Effector CD4-positive, alpha-beta T cell (primary cell): ENCODE measurements at regions not wholly inside any gene's neighbourhood (a gene's known extent, or its start where the extent isn't known, plus 50 kb on each side); places are given as distances from the start of the nearest gene placed in this dataset.

ENCODE experiments used
- DNase-seq: peaks from one replicate; pipeline ENCODE4 v3.0.0-alpha.2; 2020

DNA sequence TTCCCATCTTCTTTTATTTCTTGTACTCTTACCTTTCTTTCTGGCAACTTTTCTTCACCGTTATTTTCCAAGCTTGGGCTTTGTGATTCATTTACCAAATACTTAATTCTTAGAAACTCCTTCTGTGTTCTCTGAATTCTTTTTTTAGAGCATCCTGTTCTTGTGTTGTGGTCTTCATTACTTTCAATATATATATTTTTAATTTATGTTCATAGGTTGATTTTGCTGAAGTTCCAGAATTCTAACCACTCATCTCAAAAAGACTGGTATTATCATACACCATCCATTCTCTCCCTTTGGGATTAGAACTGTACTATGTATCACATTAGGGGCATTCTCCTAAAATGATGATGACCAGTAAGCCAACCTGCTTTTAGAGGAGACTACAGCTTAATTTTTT lies 362.3 kb upstream of the CBLB start:
- DNase-seq = no peak

- DNase-seq = no peak
Observed at GRCh38 chr3:106232956-106233355, 364.1 kb upstream of the CBLB start.

GRCh38 chr3:106239195-106239697 lies 370.4 kb upstream of the CBLB start:
- no peak for DNase-seq

DNA sequence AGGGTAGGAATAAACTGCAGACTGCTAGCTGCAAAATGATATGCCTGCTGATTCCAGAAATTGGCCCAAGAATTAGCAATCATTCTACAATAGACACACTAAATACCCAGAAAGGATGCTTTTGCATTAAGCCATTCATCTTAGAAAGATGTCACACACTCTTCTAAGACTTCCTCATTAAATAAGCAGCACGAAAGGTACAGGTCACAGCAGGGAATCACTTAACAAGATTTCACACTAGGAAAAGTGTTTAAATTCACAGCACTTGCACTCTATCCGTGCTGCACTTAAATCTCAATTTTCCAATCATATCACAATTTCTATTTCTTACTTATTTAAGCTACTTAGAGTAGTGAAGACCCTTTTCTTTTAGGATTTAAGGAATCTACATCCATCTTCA lies 372.8 kb upstream of the CBLB start:
- DNase-seq = no peak

- DNase-seq = no peak
Observed at GRCh38 chr3:106242781-106243180, 374.0 kb upstream of the CBLB start.

GRCh38 chr3:106245400-106245799 lies 376.6 kb upstream of the CBLB start:
- DNase-seq = no peak

GRCh38 chr3:106247902-106248684 lies 379.3 kb upstream of the CBLB start:
- no peak for DNase-seq

GRCh38 chr3:106249159-106249558 lies 380.3 kb upstream of the CBLB start:
- DNase-seq = no peak

DNA sequence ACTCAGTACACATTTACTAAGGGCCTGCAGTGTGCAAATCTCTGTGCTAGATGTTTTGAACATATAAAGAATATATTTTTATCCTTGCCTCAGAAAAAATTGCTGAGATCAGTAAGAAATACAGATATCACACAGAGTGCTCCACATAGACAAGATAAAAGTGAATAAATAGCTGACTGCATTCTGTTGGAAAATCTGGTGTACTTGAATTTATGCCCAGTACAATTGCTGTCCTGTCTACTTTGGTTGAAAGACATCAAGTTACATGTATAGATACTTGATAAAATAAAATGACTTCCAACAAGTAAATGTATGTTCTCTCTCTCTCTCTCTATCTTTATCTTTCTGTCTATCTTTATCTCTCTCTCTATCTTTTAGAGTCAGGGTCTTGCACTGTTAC lies 381.2 kb upstream of the CBLB start:
- DNase-seq = no peak

DNA sequence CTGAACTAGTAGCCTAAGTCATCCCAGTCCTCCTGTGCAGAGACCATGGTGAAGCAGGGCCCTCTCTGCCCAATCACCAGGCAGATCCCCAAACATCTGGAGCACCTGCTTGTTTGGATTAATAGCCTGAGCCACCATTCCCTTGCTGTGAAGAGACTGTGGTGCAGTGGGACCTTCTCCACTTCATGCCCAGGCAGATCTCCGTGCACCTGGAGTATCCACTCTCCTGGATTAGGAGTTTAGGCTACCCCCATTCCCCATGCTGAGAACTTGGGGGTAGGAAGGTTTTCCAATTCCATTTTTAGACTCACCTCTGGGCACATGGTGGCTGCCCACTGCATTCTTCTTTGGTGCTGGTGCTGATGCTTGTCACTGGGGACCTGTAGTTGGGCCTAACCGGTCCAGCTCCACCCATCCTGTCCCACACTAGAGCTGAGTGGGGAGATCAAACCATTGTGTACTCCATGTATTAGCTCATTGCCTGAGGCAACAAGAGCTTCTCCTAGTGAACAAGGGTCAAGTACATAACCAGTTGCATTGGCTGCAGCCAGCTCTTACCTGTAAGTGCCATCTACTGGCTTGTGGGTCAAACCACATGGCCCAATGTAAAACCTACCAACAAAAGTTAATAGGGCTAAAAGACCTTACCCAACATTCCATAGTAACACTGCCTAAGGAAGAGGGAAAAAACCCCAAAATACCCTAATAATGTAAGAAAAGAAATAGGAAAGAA lies 382.5 kb upstream of the CBLB start:
- no peak for DNase-seq

DNA sequence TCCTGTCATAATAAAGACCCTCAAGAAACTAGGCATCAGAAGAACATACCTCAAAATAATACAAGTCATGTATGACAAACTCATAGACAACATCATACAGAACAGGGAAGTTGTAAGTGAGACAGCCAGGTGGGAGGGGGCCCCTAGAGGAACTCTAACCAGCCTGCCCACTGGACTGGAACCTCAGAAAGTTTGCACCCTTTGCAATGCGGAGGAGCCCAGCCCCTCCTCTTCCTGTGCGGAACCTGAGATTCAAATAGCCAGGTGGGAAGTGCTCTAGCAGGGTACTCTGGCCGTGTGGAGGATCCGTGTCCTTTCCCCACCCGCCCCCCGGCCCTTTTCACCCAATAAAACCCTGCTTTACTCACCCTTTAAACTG lies 387.0 kb upstream of the CBLB start:
- no peak for DNase-seq

DNA sequence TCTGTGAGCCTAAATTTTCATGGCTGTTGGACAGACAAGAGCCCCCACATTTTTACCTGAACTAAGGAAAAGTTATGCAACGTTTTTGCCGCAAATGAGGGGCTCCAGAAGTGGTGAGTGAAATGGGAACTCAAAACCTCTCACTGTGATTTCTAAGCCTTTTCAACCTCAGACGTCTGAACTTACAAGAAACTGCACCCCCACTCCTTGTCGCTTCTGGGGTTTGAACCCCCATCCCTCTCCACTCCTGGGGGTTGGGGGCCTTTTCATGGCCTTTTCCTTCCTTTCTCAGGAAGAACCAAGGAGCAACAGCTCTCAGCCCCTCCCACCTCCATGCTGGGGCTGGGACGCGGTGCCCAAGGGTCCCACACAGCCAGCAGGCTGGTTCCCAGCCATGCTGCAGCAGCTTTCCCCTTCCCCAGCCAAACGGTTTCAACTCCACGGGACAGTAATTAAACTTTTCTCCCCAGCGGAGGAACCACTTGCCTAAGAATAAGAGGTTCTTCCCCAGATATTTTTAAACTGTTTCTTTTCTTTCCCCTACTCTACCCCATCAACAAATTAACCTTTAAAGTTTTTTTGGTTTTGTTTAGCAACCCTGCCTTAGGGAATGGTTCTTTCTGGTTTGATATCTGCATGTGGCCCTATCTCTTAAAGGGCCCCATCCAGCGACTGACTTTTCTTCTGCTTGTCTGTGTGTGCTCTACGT lies 387.6 kb upstream of the CBLB start:
- no peak for DNase-seq

GRCh38 chr3:106257172-106257571 lies 388.4 kb upstream of the CBLB start:
- DNase-seq = no peak

- DNase-seq = no peak
Observed at GRCh38 chr3:106261396-106261795, 392.6 kb upstream of the CBLB start.

DNA sequence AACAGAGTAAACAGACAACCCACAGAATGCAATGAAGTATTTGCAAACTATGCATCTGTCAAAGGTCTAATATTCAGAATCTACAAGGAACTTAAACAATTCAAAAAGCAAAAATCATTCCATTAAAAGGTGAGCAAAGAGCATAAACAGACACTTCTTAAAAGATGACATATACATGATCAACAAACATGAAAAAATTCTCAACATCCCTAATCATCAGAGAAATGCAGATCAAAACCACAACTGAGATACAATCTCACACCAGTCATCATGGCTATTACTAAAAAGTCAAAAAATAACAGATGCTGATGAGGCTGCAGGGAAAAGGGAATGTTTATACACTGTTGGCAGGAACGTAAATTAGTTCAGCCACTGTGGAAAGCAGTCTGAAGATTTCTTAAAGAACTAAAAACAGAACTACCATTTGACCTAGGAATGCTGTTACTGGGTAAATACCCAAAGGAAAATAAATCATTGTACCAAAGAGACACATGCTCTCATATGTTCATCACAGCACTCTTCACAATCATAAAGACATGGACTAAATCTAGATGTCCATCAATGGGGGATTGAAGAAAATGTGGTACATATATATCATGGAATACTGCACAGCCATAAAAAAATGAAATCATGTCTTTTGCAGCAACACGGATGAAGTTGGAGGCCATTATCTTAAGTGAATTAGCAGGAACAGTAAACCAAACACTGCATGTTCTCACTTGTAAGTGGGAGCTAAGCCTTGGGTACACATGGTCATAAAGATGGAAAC lies 393.3 kb upstream of the CBLB start:
- DNase-seq = no peak

GRCh38 chr3:106263011-106263410 lies 394.2 kb upstream of the CBLB start:
- DNase-seq = no peak

DNA sequence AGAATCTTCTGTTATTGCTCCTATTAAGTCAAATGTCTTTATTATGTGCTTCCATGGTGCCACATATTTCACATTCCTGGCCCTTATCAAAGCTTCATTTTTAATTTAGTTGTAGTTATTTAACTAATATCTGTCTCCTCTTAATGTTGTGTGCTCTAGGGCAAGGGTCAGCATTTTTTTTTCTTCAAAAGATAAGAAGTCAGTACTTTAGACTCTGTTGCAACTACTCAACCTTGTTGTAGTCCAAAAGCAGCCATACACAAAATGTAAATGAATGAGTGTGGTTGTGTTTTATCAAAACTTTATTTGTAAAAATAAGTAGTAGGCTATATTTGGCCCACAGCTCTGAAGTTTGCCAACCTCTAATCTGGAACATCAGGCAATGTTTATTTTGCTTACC lies 394.7 kb upstream of the CBLB start:
- no peak for DNase-seq

GRCh38 chr3:106265704-106266103 lies 396.9 kb upstream of the CBLB start:
- no peak for DNase-seq

DNA sequence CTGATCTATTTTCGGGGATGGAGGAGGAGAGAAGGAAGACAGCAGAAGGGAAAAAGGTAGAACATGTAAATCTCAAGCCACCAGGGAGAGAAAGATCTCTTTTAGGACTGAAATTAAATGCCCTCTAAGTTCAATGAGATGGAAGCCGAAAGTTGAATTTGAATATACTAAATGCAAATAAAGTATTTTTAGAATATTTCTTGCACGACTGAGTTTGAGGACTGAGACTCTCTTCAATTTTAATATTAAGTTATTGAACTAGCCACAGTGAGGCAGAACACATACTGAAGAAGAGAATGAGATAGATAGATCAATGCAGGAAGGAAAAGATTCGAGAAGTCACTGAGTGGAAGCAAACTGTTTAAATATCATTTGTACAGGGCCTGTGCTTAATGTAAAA lies 399.9 kb upstream of the CBLB start:
- DNase-seq = no peak

DNA sequence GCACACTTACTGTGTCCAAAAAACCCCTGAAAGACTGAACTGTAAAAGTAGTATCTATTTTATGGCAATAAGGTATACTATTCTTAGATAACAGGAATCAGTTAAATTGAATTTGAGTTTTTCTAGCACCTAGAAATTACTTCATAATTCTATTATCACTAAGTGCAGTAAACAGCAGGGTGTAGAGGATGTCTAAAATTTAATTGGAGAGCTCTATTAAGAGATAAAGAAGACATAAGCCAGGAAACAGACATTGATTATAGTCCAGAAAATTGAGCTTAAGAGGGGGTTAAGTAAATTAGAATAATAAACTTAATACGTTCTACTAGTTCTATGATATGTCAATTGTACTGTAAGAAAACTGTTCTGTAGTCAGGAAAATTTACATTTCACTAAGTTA lies 403.5 kb upstream of the CBLB start:
- no peak for DNase-seq

DNA sequence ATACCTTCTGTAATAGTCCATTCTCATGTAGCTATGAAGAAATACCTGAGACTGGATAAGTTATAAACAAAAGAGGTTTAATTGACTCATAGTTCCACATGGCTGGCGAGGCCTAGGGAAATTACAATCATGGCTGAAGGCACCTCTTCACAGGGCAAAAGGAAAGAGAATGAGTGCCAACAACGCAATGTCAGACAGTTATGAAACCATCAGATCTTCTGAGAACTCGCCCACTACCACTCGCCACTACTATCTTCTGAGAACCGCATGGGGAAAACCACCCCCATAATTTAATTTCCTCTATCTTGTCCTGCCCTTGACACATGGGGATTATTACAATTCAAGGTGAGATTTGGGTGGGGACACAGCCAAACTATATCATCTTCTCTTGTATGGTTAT lies 406.8 kb upstream of the CBLB start:
- DNase-seq = no peak

DNA sequence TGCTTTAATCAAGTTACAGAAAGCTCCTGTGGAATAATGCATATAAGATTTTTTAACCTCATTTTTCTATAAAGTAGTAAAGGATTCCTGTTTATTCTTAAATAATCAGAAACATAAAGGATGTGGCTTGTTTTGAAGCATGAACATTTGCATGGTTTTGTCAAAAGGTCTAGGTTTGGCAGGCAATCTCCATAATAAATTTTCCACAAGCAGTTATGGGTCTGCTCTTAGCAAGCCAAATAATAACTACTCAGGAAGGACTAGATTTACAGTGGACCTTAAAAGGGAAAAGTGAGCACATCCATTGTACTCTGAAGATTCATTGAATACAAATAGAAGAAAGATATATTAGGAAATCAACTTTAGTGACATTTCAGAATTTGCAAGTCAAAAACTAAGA lies 407.3 kb upstream of the CBLB start:
- DNase-seq = no peak
